ENCODE measurements at regions not wholly inside any gene's neighbourhood (a gene's known extent, or its start where the extent isn't known, plus 50 kb on each side); places are given as distances from the start of the nearest gene placed in this dataset.

- no peak for DNase-seq (ENCODE audit: low read depth)
- TF ChIP-seq CTCF (IDR thresholded peaks at IDR 0.05; ENCODE audit: insufficient read depth, low read length), result no peak
Measured at GRCh38 chr6:40083141-40083920, 149.1 kb upstream of the MOCS1 start.

GRCh38 chr6:40082278-40083043 is 148.2 kb upstream of the MOCS1 start:
- no peak for TF ChIP-seq CTCF (IDR thresholded peaks at IDR 0.05; ENCODE audit: insufficient read depth, low read length)
- no peak overlapping the region for H3K4me3 ChIP-seq (ENCODE audit: low read depth, low read length)
- DNase-seq (ENCODE audit: low read depth), result no peak

More at GRCh38 chr6:40083141-40083920, 149.1 kb upstream of the MOCS1 start:
- no peak overlapping the region for H3K4me3 ChIP-seq (ENCODE audit: low read depth, low read length)

DNA sequence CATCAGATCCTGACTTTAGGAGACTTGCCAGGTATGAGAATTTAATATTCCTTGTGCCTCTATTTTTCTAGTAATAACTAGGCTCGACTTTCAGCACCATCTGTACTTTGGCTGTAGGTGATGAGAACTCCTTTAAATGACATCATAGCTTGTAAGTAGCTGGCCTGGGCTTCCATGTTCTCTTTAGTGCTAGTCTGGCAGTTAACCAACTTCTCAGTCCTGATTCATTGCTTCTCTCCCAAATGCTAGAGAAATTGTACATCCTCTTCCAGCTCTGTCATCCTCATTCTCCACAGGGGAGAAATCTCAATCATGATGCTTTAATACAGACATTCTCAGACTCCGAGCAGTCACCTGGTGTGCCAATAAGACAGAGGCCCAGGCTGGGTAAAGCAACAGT is 143.5 kb upstream of the MOCS1 start:
- DNase-seq (ENCODE audit: low read depth), result no peak
- no peak overlapping the region for H3K4me3 ChIP-seq (ENCODE audit: low read depth, low read length)
- no peak for TF ChIP-seq CTCF (IDR thresholded peaks at IDR 0.05; ENCODE audit: insufficient read depth, low read length)

GRCh38 chr6:40077315-40077714 is 143.1 kb upstream of the MOCS1 start:
- DNase-seq (ENCODE audit: low read depth), result no peak
- no peak overlapping the region for H3K4me3 ChIP-seq (ENCODE audit: low read depth, low read length)
- TF ChIP-seq CTCF (IDR thresholded peaks at IDR 0.05; ENCODE audit: insufficient read depth, low read length), result no peak

DNA sequence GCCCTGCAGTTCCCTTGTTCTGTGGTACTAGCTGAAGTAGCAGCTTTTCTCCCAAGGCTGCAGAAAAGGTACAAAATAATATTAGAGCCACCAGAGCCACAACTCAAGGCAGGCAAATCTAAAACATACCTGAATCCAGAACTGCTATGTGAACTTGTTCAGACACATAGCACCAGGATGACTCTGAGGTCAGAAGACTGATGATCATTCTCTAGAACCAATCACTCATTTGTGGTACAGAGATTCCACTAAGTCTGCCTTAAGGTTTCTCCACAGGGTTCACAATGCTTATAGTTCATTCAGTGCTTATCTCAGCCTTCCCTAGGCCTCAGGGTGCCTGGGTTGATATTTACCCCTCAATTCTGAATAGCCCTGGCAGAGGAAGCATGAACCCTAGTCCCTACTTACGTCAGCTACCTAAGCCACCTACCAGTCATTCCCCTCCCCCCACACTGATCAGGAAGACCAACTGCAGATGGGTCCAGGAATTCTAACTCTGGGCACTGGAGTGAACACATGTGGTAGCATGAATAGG is 140.9 kb upstream of the MOCS1 start:
- TF ChIP-seq CTCF (IDR thresholded peaks at IDR 0.05; ENCODE audit: insufficient read depth, low read length), result no peak

GRCh38 chr6:40074306-40075055 is 140.2 kb upstream of the MOCS1 start:
- no peak overlapping the region for H3K4me3 ChIP-seq (ENCODE audit: low read depth, low read length)
- no peak for TF ChIP-seq CTCF (IDR thresholded peaks at IDR 0.05; ENCODE audit: insufficient read depth, low read length)
- DNase-seq (ENCODE audit: low read depth), result no peak

More for the DNA sequence above, 140.9 kb upstream of the MOCS1 start:
- H3K4me3 ChIP-seq (ENCODE audit: low read depth, low read length), result no peak overlapping the region
- DNase-seq (ENCODE audit: low read depth), result no peak

Measured in fibroblast of the aortic adventitia (primary cell).